K562 (cell line): ENCODE measurements at regions not wholly inside any gene's neighbourhood (a gene's known extent, or its start where the extent isn't known, plus 50 kb on each side); places are given as distances from the start of the nearest gene placed in this dataset.

Source experiments
- ATAC-seq: fragments of 200-7000 bp; cut with Tn5 transposase; 3 replicates; pipeline ENCODE4 v1.9.1; 2020; ENCODE audit warnings: moderate library complexity
- BruUV-seq: library from RNA; stranded (reverse); fragments of 400-500 nt; replicated peaks from 2 replicates; lab custom pipeline; 2021; lab: Mats Ljungman, UMichigan
- CTCF ChIA-PET: fragments of 300-600 bp; formaldehyde crosslinking; extraction: SDS; loops from one replicate; lab custom pipeline; 2021; ENCODE audit warnings: low intra/inter-chr PET ratio; lab: Yijun Ruan, JAX
- POLR2A ChIA-PET: fragments of 300-600, 350-650 bp; sonication (Branson Sonifier 250); formaldehyde crosslinking; extraction: SDS; loops from one replicate; lab custom pipeline; 2021; ENCODE audit warnings: antibody characterized with exemption, inconsistent platforms; lab: Yijun Ruan, JAX
- DNase-seq, 4 experiments: peaks; one replicate each; pipeline versions ENCODE4 v3.0.0 to v3.0.0-alpha.2; 2011 to 2018; ENCODE audit warnings: low spot score in 3 of 4, mixed read lengths in 3 of 4; ENCODE audit errors: extremely low read depth in 1 of 4
- FAIRE-seq: peaks from 2 replicates; lab custom pipeline; 2011; peaks lifted over from hg19 to GRCh38; lab: Jason Lieb, UNC
- H2AFZ ChIP-seq: 2 replicates; pipeline ENCODE4 v1.6.0; 2011; ENCODE audit warnings: low read depth, low read length, control low read depth, inconsistent platforms
- H3K27ac ChIP-seq: fragments of 200-600 bp; 3 replicates; pipeline ENCODE4 v1.8.0; 2011; ENCODE audit warnings: low read depth, mild to moderate bottlenecking, control low read depth, inconsistent platforms, low read length, moderate library complexity, mixed read lengths; ENCODE audit errors: extremely low read depth
- H3K27me3 ChIP-seq, 2 experiments: fragments of 300-600 bp in 1 of 2; 2 replicates in 1 of 2; 3 replicates in 1 of 2; pipeline versions ENCODE4 v1.6.0 to v1.8.0; 2011; ENCODE audit warnings: inconsistent platforms in 2 of 2, low read length in 2 of 2, mild to moderate bottlenecking in 1 of 2, mixed read lengths in 1 of 2, moderate library complexity in 1 of 2; ENCODE audit not compliant: control insufficient read depth in 2 of 2, insufficient read depth in 2 of 2
- H3K36me3 ChIP-seq: fragments of 300-600 bp; 3 replicates; pipeline ENCODE4 v1.8.0; 2011; ENCODE audit warnings: mild to moderate bottlenecking, low read length, inconsistent platforms; ENCODE audit not compliant: control insufficient read depth, insufficient read depth
- H3K4me1 ChIP-seq, 2 experiments: fragments of 200-600 bp in 1 of 2; replicated peaks in 1 of 2; 2 replicates in 1 of 2; 3 replicates in 1 of 2; pipeline versions ENCODE4 v1.5.1 to v1.8.0; 2011; ENCODE audit warnings: inconsistent platforms in 2 of 2, low read length in 2 of 2, mild to moderate bottlenecking in 1 of 2, mixed read lengths in 1 of 2, moderate library complexity in 1 of 2; ENCODE audit not compliant: control insufficient read depth in 2 of 2, insufficient read depth in 2 of 2
- H3K4me2 ChIP-seq: 2 replicates; pipeline ENCODE4 v1.6.1; 2011; ENCODE audit warnings: low read length, control low read depth, inconsistent platforms, mixed read lengths; ENCODE audit not compliant: insufficient read depth
- H3K4me3 ChIP-seq: fragments of 200-600 bp; sonication (generic), shearing (Covaris generic); 2 replicates; pipeline ENCODE4 v1.5.1; 2016; ENCODE audit warnings: control low read depth, inconsistent platforms
- H3K79me2 ChIP-seq: fragments of 200-600 bp; 3 replicates; pipeline ENCODE4 v1.8.0; 2011; ENCODE audit warnings: low read length, inconsistent platforms; ENCODE audit not compliant: control insufficient read depth, insufficient read depth
- H3K9ac ChIP-seq, 2 experiments: 2 replicates each; pipeline versions ENCODE4 v1.6.0 to v1.6.1; 2011; ENCODE audit warnings: low read depth in 2 of 2, low read length in 2 of 2, control low read depth in 1 of 2, inconsistent platforms in 1 of 2, mild to moderate bottlenecking in 1 of 2, mixed read lengths in 1 of 2; ENCODE audit not compliant: insufficient read depth in 1 of 2
- H3K9me1 ChIP-seq: one replicate; pipeline ENCODE4 v1.6.0; 2011; ENCODE audit warnings: inconsistent platforms, mild to moderate bottlenecking, low read length, moderate library complexity; ENCODE audit not compliant: control insufficient read depth, insufficient read depth
- H3K9me3 ChIP-seq: replicated peaks from 2 replicates; pipeline ENCODE4 v1.5.1; 2011; ENCODE audit warnings: low read depth, low read length, inconsistent platforms; ENCODE audit not compliant: control insufficient read depth, insufficient read depth
- H4K20me1 ChIP-seq: replicated peaks from 2 replicates; pipeline ENCODE4 v1.6.1; 2011; ENCODE audit warnings: low read length, inconsistent platforms, mixed read lengths; ENCODE audit not compliant: control insufficient read depth, insufficient read depth
- ARID3B ChIP-seq: fragments of 250-450 bp; sonication (Bioruptor Pico); IDR thresholded peaks from 2 replicates; pipeline ENCODE4 v1.4.0; 2020; ENCODE audit warnings: borderline replicate concordance
- DEAF1 ChIP-seq: fragments of 450-650 bp; formaldehyde crosslinking; IDR thresholded peaks from 2 replicates; pipeline ENCODE4 v1.4.0; 2020; ENCODE audit warnings: mild to moderate bottlenecking, moderate library complexity
- DIDO1 ChIP-seq: fragments of 450-650 bp; IDR thresholded peaks from 2 replicates; pipeline ENCODE4 v1.6.1; 2016; ENCODE audit warnings: low read depth, missing biosample characterization, missing genetic modification characterization
- KDM2B ChIP-seq: fragments of 250-450 bp; sonication (Bioruptor Pico); IDR thresholded peaks from 2 replicates; pipeline ENCODE4 v1.8.0; 2021; ENCODE audit warnings: mild to moderate bottlenecking, moderate library complexity
- MECOM ChIP-seq: fragments of 250-450 bp; sonication (Bioruptor Pico); IDR thresholded peaks from 2 replicates; pipeline ENCODE4 v1.8.0; 2022; ENCODE audit warnings: inconsistent platforms
- MEF2A ChIP-seq: IDR thresholded peaks from 2 replicates; pipeline ENCODE4 v1.6.1; 2011; ENCODE audit warnings: low read depth, mild to moderate bottlenecking, low read length, moderate library complexity; ENCODE audit not compliant: control insufficient read depth
- MXI1 ChIP-seq: IDR thresholded peaks from 2 replicates; pipeline ENCODE4 v1.6.1; 2011; ENCODE audit warnings: low read depth, mild to moderate bottlenecking, improper control_type of control experiment, low read length
- NR2C2 ChIP-seq, 2 experiments: fragments of 200-800 bp in 1 of 2; sonication (Bioruptor generic) in 1 of 2; sonication (generic) in 1 of 2; formaldehyde crosslinking in 1 of 2; IDR thresholded peaks; 2 replicates each; pipeline versions ENCODE4 v1.6.1 to v1.8.0; 2016 to 2022; ENCODE audit warnings: mild to moderate bottlenecking in 1 of 2, missing compliant biosample characterization in 1 of 2, missing genetic modification characterization in 1 of 2, missing genetic modification reagents in 1 of 2
- PURB ChIP-seq: sonication (generic); formaldehyde crosslinking; IDR thresholded peaks from 2 replicates; pipeline ENCODE4 v1.9.0; 2021; ENCODE audit warnings: low read depth, mild to moderate bottlenecking, missing genetic modification reagents
- SIN3B ChIP-seq: fragments of 450-650 bp; IDR thresholded peaks from 2 replicates; pipeline ENCODE4 v1.6.1; 2017; ENCODE audit warnings: low read depth, mild to moderate bottlenecking, moderate library complexity
- SRSF9 ChIP-seq: fragments of 200-400 bp; formaldehyde crosslinking; IDR thresholded peaks from 2 replicates; pipeline ENCODE4 v1.6.1; 2017; ENCODE audit warnings: low read depth, low read length, borderline replicate concordance
- TBL1XR1 ChIP-seq, 2 experiments: IDR thresholded peaks; 2 replicates each; pipeline ENCODE4 v1.6.1; 2012; ENCODE audit warnings: improper control_type of control experiment in 2 of 2, low read length in 2 of 2, mild to moderate bottlenecking in 1 of 2
- ZFP30 ChIP-seq: fragments of 250-450 bp; sonication (Bioruptor Pico); IDR thresholded peaks from 2 replicates; pipeline ENCODE4 v1.8.0; 2022; ENCODE audit warnings: moderate library complexity, mild to moderate bottlenecking, inconsistent platforms, borderline replicate concordance
- ZNF263 ChIP-seq: sonication (generic); formaldehyde crosslinking; IDR thresholded peaks from 2 replicates; pipeline ENCODE4 v1.8.0; 2022; ENCODE audit warnings: mild to moderate bottlenecking, missing genetic modification reagents, borderline replicate concordance
- WGBS: fragments of 100-300 bp; shearing (Covaris generic); methylation state at CpG from one replicate; pipeline ENCODE4 v1.1.6; 2016; ENCODE audit warnings: low coverage, mixed read lengths; ENCODE audit not compliant: insufficient coverage; ENCODE audit errors: missing lambda C conversion rate; 5-methylcytosine and 5-hydroxymethylcytosine counted together
- in situ Hi-C: fragments of 300-500 bp; cut with MboI; formaldehyde crosslinking; loops from 4 replicates; pipeline ENCODE4 v1.15.0; 2018; ENCODE audit warnings: inconsistent platforms, mixed read lengths
- intact Hi-C: fragments of 100-400 bp; cut with micrococcal nuclease; formaldehyde crosslinking; loops from 2 replicates; pipeline ENCODE4 v1.14.2; 2022
- TF ChIP-seq, protein P1 (sequence below), 2 experiments: fragments of 450-650 bp; conservative IDR thresholded peaks; 2 replicates each; pipeline ENCODE4 v1.6.1; 2017; ENCODE audit warnings: mild to moderate bottlenecking in 2 of 2, moderate library complexity in 2 of 2
- TF ChIP-seq, protein P2 (sequence below): fragments of 450-650 bp; formaldehyde crosslinking; conservative IDR thresholded peaks from 2 replicates; pipeline ENCODE4 v1.4.0; 2022; ENCODE audit warnings: mild to moderate bottlenecking, missing genetic modification characterization

DNA sequence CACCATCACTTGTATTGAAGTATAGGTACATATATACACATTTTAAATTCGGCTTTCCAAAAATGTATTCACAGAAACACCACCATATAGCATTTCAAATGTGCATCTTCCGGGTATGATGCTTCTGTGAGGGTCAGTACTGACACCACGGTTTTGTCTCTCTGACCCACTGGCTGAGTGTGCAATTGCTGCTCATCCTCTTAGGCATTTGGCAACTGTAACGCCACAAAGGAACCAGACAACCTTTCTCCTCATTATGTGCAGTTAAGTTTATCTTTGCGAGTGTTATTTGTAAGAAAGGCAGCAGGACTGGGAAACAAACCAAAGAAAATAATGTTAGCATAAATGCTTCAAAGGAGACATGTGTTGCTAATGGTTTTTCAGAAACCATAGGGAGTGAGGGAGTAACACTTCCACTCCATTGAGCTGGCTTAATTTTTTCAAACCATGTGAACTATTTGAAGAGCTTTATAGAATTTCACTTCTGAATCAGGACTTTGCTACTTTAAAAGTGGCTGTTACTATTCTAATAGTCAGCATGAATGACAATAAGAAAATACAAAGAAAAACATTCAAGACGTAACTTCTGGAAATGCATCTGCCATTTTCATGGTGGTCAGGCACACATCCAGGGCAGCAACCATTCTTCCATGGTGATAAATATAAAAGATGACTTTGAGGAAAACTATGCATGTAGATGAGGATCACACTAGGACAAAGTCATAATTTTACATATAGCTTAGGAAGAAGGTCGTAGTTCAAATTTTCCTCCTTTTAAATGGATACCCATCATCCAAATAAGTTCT, 423.3 kb downstream of the MZT1 start:
- Histone ChIP-seq H3K4me2 (no peak overlapping the region), H3K4me3 (no peak overlapping the region), H3K27ac (no peak overlapping the region), H3K9me1 (no peaks in the 10 kb centered on the region), H4K20me1 (no peaks in the 10 kb centered on the region), H3K9me3 (no peaks in the 10 kb centered on the region), H2AFZ (no peak overlapping the region), H3K9ac (no peak overlapping the region), H3K4me1 (no peaks in the 10 kb centered on the region), H3K79me2 (no peaks in the 10 kb centered on the region), H3K36me3 (no peaks in the 10 kb centered on the region), H3K27me3 (no peaks in the 10 kb centered on the region)
- BruUV-seq, result no TSS peak
- intact Hi-C loops (no loop called here), in situ Hi-C loops (no loop called here)
- ChIA-PET CTCF (no interaction called here), POLR2A (no interaction called here)
- FAIRE-seq (no peak), ATAC-seq (no peak), DNase-seq (no peak)
- 0% methylated on average over 6 of the region's 7 CpGs for WGBS
- TF ChIP-seq DEAF1 (CRISPR knock-in tag) (no peak), NR2C2 (CRISPR knock-in tag; IDR thresholded peaks at IDR 0.05) (no peak), NR2C2 (tag; IDR thresholded peaks at IDR 0.05) (no peak), ZFP30 (CRISPR knock-in tag) (no peak), KDM2B (no peak), TBL1XR1 (IDR thresholded peaks at IDR 0.05; ENCODE audit: low read length in 2 of 2) (no peak), SRSF9 (no peak), DIDO1 (tag) (no peak), ARID3B (no peak), PURB (no peak), MEF2A (no peak), MXI1 (no peak), MECOM (CRISPR knock-in tag) (no peak), SIN3B (no peak), ZNF263 (CRISPR knock-in tag) (no peak)
- TF ChIP-seq, protein P1, sequence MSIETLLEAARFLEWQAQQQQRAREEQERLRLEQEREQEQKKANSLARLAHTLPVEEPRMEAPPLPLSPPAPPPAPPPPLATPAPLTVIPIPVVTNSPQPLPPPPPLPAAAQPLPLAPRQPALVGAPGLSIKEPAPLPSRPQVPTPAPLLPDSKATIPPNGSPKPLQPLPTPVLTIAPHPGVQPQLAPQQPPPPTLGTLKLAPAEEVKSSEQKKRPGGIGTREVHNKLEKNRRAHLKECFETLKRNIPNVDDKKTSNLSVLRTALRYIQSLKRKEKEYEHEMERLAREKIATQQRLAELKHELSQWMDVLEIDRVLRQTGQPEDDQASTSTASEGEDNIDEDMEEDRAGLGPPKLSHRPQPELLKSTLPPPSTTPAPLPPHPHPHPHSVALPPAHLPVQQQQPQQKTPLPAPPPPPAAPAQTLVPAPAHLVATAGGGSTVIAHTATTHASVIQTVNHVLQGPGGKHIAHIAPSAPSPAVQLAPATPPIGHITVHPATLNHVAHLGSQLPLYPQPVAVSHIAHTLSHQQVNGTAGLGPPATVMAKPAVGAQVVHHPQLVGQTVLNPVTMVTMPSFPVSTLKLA (conservative IDR thresholded peaks at IDR 0.05), result no peak
- TF ChIP-seq, protein P2, sequence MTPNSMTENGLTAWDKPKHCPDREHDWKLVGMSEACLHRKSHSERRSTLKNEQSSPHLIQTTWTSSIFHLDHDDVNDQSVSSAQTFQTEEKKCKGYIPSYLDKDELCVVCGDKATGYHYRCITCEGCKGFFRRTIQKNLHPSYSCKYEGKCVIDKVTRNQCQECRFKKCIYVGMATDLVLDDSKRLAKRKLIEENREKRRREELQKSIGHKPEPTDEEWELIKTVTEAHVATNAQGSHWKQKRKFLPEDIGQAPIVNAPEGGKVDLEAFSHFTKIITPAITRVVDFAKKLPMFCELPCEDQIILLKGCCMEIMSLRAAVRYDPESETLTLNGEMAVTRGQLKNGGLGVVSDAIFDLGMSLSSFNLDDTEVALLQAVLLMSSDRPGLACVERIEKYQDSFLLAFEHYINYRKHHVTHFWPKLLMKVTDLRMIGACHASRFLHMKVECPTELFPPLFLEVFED (CRISPR knock-in tag), result no peak
